IMR-90 (cell line): ENCODE measurements at regions not wholly inside any gene's neighbourhood (a gene's known extent, or its start where the extent isn't known, plus 50 kb on each side); places are given as distances from the start of the nearest gene placed in this dataset.

ENCODE experiments used
- CEBPB ChIP-seq: IDR thresholded peaks from 2 replicates; pipeline ENCODE4 v1.6.1; 2012; ENCODE audit warnings: low read depth, low read length, improper control_type of control experiment
- CHD1 ChIP-seq: IDR thresholded peaks from 2 replicates; pipeline ENCODE4 v1.6.1; 2012; ENCODE audit warnings: low read depth, low read length, improper control_type of control experiment
- CTCF ChIP-seq: conservative IDR thresholded peaks from 2 replicates; pipeline ENCODE4 v1.5.1; 2012; ENCODE audit warnings: mild to moderate bottlenecking, low read depth, low read length, improper control_type of control experiment
- ELK1 ChIP-seq: fragments of 150-350 bp; IDR thresholded peaks from 2 replicates; pipeline ENCODE4 v1.6.1; 2016; ENCODE audit warnings: low read depth, mild to moderate bottlenecking, low read length, moderate library complexity, borderline replicate concordance
- FOS ChIP-seq: fragments of 150-350 bp; IDR thresholded peaks from 2 replicates; pipeline ENCODE4 v1.6.1; 2016; ENCODE audit warnings: low read depth, low read length
- MXI1 ChIP-seq: IDR thresholded peaks from 2 replicates; pipeline ENCODE4 v1.6.1; 2012; ENCODE audit warnings: low read depth, mild to moderate bottlenecking, low read length, moderate library complexity, borderline replicate concordance
- POLR2A ChIP-seq: IDR thresholded peaks from 2 replicates; pipeline ENCODE4 v1.6.1; 2012; ENCODE audit warnings: mild to moderate bottlenecking, low read depth, low read length
- RAD21 ChIP-seq: IDR thresholded peaks from 2 replicates; pipeline ENCODE4 v1.6.1; 2012; ENCODE audit warnings: low read length, improper control_type of control experiment
- RFX5 ChIP-seq: IDR thresholded peaks from 2 replicates; pipeline ENCODE4 v1.8.0; 2012; ENCODE audit warnings: low read depth, mild to moderate bottlenecking, low read length, moderate library complexity
- SMC3 ChIP-seq: fragments of 150-350 bp; IDR thresholded peaks from 2 replicates; pipeline ENCODE4 v1.6.1; 2016; ENCODE audit warnings: low read depth, mild to moderate bottlenecking, antibody characterized with exemption, low read length, moderate library complexity
- USF2 ChIP-seq: fragments of 150-350 bp; IDR thresholded peaks from 2 replicates; pipeline ENCODE4 v1.6.1; 2017; ENCODE audit warnings: mild to moderate bottlenecking, antibody characterized with exemption, low read length, low read depth

- TF ChIP-seq USF2 (no peak), CTCF (no peak), POLR2A (no peak), CHD1 (no peak), CEBPB (no peak), RFX5 (no peak), SMC3 (no peak), ELK1 (no peak), RAD21 (no peak), MXI1 (no peak), FOS (no peak)
Observed at GRCh38 chr7:79506481-79506880, 53.0 kb upstream of the MAGI2 start.
